ENCODE measurements at regions not wholly inside any gene's neighbourhood (a gene's known extent, or its start where the extent isn't known, plus 50 kb on each side); places are given as distances from the start of the nearest gene placed in this dataset.

GRCh38 chr2:15809404-15809803 is 130.9 kb upstream of the MYCN start:
- TF ChIP-seq CTCF (IDR thresholded peaks at IDR 0.05) (no peak), POLR2AphosphoS5 (IDR thresholded peaks at IDR 0.05) (no peak), POLR2A (IDR thresholded peaks at IDR 0.05) (no peak)
